ENCODE measurements at regions not wholly inside any gene's neighbourhood (a gene's known extent, or its start where the extent isn't known, plus 50 kb on each side); places are given as distances from the start of the nearest gene placed in this dataset.

- Histone ChIP-seq H4K20me1 (ENCODE audit: control insufficient read depth, extremely low read depth, insufficient read depth, low read length) (no peaks in the 10 kb centered on the region), H3K4me1 (ENCODE audit: control insufficient read depth, extremely low read depth, insufficient read depth, low read length) (no peaks in the 10 kb centered on the region), H3K9me3 (ENCODE audit: control insufficient read depth, insufficient read depth, low read depth, low read length) (no peaks in the 10 kb centered on the region), H3K9ac (ENCODE audit: insufficient read depth, low read length) (no peak overlapping the region), H3K27ac (ENCODE audit: insufficient read depth, low read length) (no peak overlapping the region), H3K4me3 (replicated peaks in 1 of 4; ENCODE audit: control extremely low read depth in 1 of 4, insufficient read depth in 1 of 4, low read depth in 3 of 4, low read length in 4 of 4) (no peak overlapping the region), H3K79me2 (ENCODE audit: control insufficient read depth, insufficient read depth, low read length) (no peaks in the 10 kb centered on the region), H3K36me3 (ENCODE audit: control insufficient read depth, insufficient read depth, low read length) (no peaks in the 10 kb centered on the region), H3K27me3 (ENCODE audit: control insufficient read depth, insufficient read depth, low read length) (peaks cover 4% of the 10 kb centered on the region), H2AFZ (ENCODE audit: low read length) (no peak overlapping the region), H3K4me2 (ENCODE audit: extremely low read depth, insufficient read depth, low read length) (no peak overlapping the region)
- no peak for DNase-seq (ENCODE audit: low read depth in 2 of 2)
- TF ChIP-seq CTCF (conservative IDR thresholded peaks at IDR 0.05 in 1 of 2, IDR thresholded peaks at IDR 0.05 in 1 of 2; ENCODE audit: low read depth in 1 of 2, low read length in 2 of 2) (no peak), EZH2 (IDR thresholded peaks at IDR 0.05; ENCODE audit: low read length, missing control alignments) (no peak)
Measured at GRCh38 chr2:105652014-105652796, 92.5 kb upstream of the NCK2 start.

GRCh38 chr2:105649534-105649933 is 95.2 kb upstream of the NCK2 start:
- Histone ChIP-seq H3K9ac (ENCODE audit: insufficient read depth, low read length) (no peak overlapping the region), H3K4me2 (ENCODE audit: extremely low read depth, insufficient read depth, low read length) (no peak overlapping the region)
- TF ChIP-seq EZH2 (IDR thresholded peaks at IDR 0.05; ENCODE audit: low read length, missing control alignments) (no peak), CTCF (conservative IDR thresholded peaks at IDR 0.05 in 1 of 2, IDR thresholded peaks at IDR 0.05 in 1 of 2; ENCODE audit: low read depth in 1 of 2, low read length in 2 of 2) (no peak)

GRCh38 chr2:105647731-105648130 is 97.0 kb upstream of the NCK2 start:
- Histone ChIP-seq H2AFZ (ENCODE audit: low read length) (no peak overlapping the region), H3K4me2 (ENCODE audit: extremely low read depth, insufficient read depth, low read length) (no peak overlapping the region), H3K79me2 (ENCODE audit: control insufficient read depth, insufficient read depth, low read length) (no peaks in the 10 kb centered on the region), H3K4me1 (ENCODE audit: control insufficient read depth, extremely low read depth, insufficient read depth, low read length) (peaks cover 2% of the 10 kb centered on the region), H3K9me3 (ENCODE audit: control insufficient read depth, insufficient read depth, low read depth, low read length) (no peaks in the 10 kb centered on the region), H4K20me1 (ENCODE audit: control insufficient read depth, extremely low read depth, insufficient read depth, low read length) (no peaks in the 10 kb centered on the region), H3K9ac (ENCODE audit: insufficient read depth, low read length) (no peak overlapping the region), H3K36me3 (ENCODE audit: control insufficient read depth, insufficient read depth, low read length) (no peaks in the 10 kb centered on the region), H3K4me3 (replicated peaks in 1 of 4; ENCODE audit: control extremely low read depth in 1 of 4, insufficient read depth in 1 of 4, low read depth in 3 of 4, low read length in 4 of 4) (no peak overlapping the region), H3K27ac (ENCODE audit: insufficient read depth, low read length) (no peak overlapping the region), H3K27me3 (ENCODE audit: control insufficient read depth, insufficient read depth, low read length) (peaks cover 7% of the 10 kb centered on the region)
- no peak for DNase-seq (ENCODE audit: low read depth in 2 of 2)
- TF ChIP-seq EZH2 (IDR thresholded peaks at IDR 0.05; ENCODE audit: low read length, missing control alignments) (no peak), CTCF (conservative IDR thresholded peaks at IDR 0.05 in 1 of 2, IDR thresholded peaks at IDR 0.05 in 1 of 2; ENCODE audit: low read depth in 1 of 2, low read length in 2 of 2) (no peak)

More at GRCh38 chr2:105649534-105649933, 95.2 kb upstream of the NCK2 start:
- Histone ChIP-seq H3K9me3 (ENCODE audit: control insufficient read depth, insufficient read depth, low read depth, low read length) (no peaks in the 10 kb centered on the region), H2AFZ (ENCODE audit: low read length) (no peak overlapping the region), H3K36me3 (ENCODE audit: control insufficient read depth, insufficient read depth, low read length) (no peaks in the 10 kb centered on the region), H3K4me3 (replicated peaks in 1 of 4; ENCODE audit: control extremely low read depth in 1 of 4, insufficient read depth in 1 of 4, low read depth in 3 of 4, low read length in 4 of 4) (no peak overlapping the region), H3K4me1 (ENCODE audit: control insufficient read depth, extremely low read depth, insufficient read depth, low read length) (no peaks in the 10 kb centered on the region), H3K79me2 (ENCODE audit: control insufficient read depth, insufficient read depth, low read length) (no peaks in the 10 kb centered on the region), H3K27ac (ENCODE audit: insufficient read depth, low read length) (no peak overlapping the region), H3K27me3 (ENCODE audit: control insufficient read depth, insufficient read depth, low read length) (peaks cover 6% of the 10 kb centered on the region), H4K20me1 (ENCODE audit: control insufficient read depth, extremely low read depth, insufficient read depth, low read length) (no peaks in the 10 kb centered on the region)
- DNase-seq (ENCODE audit: low read depth in 2 of 2): no peak
